HG03521 (cell line): ENCODE measurements at regions not wholly inside any gene's neighbourhood (a gene's known extent, or its start where the extent isn't known, plus 50 kb on each side); places are given as distances from the start of the nearest gene placed in this dataset.

Experiments
- ATAC-seq: cut with Tn5 transposase; IDR thresholded peaks from one replicate; pipeline ENCODE4 v1.9.1; 2021; ENCODE audit warnings: mild to moderate bottlenecking, moderate library complexity; ENCODE audit not compliant: unreplicated experiment

GRCh38 chr18:47346016-47346415 lies 94.6 kb upstream of the SKOR2 start:
- ATAC-seq: no peak

DNA sequence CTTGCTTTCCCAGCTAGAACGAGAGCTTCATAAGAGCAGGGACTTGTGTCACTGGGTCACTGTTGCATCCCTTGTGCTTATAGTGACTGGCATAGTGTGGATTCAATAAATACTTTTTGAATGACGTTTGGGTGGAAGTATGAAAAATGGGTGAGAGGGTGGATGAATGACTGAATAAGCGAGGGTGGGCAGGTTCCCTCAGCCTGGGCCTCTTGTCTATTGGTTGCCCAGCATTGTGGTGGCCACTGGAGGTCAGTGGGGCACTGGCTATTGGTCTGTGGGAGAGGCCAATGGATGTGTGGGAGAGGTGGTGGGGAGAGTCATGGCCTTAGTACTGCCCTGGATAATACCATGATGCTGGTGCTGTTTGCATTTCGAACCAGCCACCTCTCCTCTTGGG lies 93.8 kb upstream of the SKOR2 start:
- no peak for ATAC-seq

GRCh38 chr18:47343291-47343690 lies 91.8 kb upstream of the SKOR2 start:
- ATAC-seq: no peak

DNA sequence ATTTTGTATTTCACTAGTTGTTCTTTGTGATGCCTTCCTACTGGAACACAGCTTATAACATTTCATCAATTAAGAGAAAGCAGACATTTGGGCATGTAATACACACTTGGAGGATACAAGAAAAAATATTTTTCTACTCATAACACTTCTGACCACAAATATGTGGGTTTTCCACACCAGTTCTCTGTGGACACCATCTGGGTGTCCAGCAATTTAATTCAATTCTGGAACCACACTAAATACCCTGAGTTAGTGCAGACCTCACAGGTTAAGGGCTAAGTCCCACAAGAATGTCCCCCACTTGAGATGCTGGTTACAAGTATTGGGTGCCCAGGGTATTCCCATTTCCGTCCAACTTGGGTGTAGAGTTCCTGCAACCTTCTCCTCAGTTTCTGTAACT lies 91.1 kb upstream of the SKOR2 start:
- ATAC-seq: no peak

- ATAC-seq: no peak
These were observed 90.2 kb upstream of the SKOR2 start for GRCh38 chr18:47341678-47342077.

- no peak for ATAC-seq
These were observed 83.5 kb upstream of the SKOR2 start for GRCh38 chr18:47334966-47335365.

DNA sequence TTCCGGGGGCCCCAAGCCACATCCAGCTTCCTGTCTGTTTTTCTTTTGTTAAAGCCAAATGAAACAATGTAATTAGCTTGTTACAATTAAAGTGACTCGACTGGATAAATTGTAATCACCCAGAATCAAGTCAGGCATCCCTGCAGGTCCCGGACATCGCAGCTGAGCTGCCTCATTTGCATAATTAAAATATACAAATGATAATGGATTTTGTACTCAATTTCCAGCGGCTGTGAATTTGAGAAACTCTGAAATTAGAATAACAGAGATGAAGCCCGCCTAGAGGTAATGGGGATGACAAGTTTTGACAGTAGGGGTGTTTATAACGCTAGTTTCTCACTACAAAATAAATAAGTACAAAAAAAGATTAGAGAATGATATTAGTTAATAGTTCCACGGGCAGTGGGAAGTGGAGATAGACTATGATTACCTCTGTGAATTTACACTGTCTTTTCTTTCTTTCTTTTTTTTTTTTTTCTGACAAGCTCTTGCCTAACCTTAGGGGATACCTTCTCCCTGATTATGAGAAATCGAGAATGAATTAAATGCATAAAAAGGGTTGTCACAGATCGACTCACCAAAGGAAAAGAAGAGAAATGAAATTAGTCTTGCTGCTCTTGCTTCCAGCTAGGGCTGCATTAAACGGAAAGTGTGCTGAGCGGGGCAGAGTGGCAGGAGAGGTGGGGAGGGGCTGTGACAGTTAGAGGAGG lies 82.6 kb upstream of the SKOR2 start:
- no peak for ATAC-seq

DNA sequence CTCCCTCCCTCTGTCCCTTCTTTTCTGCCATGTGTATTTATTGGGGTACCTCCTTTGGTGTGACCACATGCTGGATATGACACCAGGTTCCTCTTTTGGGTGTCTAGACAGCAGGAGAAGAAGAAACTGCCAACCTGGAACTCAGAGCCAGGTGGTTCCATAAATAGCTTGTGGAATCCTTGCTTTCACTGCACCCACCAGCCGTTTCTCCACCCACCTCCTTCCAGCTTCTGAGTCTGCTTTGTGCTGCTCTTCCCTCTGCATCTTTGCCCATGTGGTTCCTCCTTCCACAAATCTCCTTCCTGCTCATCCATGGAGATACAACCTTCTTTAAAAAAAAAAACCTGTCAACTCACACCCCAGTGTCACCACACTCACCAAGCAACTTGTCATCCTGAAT lies 80.2 kb upstream of the SKOR2 start:
- no peak for ATAC-seq

DNA sequence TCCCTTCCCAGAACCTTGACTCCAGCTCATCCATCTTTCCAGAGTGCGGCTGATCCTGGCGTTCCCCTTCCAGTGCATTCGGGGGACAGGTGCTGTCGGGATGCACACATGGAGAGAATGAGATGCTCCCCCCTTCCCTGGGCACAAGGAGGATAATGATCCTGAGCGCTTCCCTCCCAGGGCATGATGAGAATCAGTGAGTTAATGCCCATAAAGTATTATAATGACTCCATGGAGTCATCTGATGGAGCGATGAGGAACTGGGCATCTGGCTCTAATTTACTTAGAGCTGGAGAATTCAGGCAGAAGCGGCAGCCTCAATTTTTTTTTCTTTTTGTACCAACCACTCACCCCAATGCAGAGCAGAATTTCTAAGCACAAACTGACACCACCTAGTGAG lies 79.6 kb upstream of the SKOR2 start:
- ATAC-seq: no peak

GRCh38 chr18:47323158-47323557 lies 71.7 kb upstream of the SKOR2 start:
- ATAC-seq: no peak

GRCh38 chr18:47321815-47322214 lies 70.4 kb upstream of the SKOR2 start:
- ATAC-seq: no peak

- ATAC-seq: no peak
These were observed 66.5 kb upstream of the SKOR2 start for GRCh38 chr18:47317824-47318508.

DNA sequence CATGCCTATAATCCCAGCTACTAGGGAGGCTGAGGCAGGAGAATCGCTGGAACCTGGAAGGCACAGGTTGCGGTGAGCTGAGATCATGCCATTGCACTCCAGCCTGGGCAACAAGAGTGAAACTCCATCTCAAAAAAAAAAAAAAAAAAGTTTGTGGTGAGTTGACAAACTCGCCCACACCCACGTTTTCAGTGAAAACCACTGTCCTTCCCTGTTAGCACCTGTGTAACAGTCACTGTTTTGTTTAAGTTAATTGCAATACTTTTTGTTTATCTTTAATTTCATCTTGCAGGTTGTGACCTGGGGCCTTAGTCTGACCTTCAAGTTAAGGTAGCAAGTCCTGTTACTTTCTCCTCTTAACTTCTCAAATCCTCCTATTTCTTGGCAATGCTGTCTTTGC lies 65.5 kb upstream of the SKOR2 start:
- no peak for ATAC-seq

GRCh38 chr18:47313901-47314300 lies 62.4 kb upstream of the SKOR2 start:
- ATAC-seq: no peak

GRCh38 chr18:47311585-47311984 lies 60.1 kb upstream of the SKOR2 start:
- no peak for ATAC-seq
